A549 (cell line): ENCODE measurements at regions not wholly inside any gene's neighbourhood (a gene's known extent, or its start where the extent isn't known, plus 50 kb on each side); places are given as distances from the start of the nearest gene placed in this dataset.
"Not testable (repeated sequence)": the region's sequence is repeated elsewhere in the genome, so short reads cannot be mapped to it uniquely, and the experiment has no call there.

Source experiments
- ATAC-seq, 2 experiments: fragments of 200-7000 bp in 1 of 2; fragments of >200 bp in 1 of 2; cut with Nextera tagmentation in 1 of 2; cut with Tn5 transposase in 1 of 2; 3 replicates each; pipeline versions ENCODE4 v1.8.0 to v1.9.1; 2018 to 2020; ENCODE audit warnings: mild to moderate bottlenecking in 1 of 2, moderate library complexity in 1 of 2
- CTCF ChIA-PET: fragments of 300-600 bp; sonication (Branson Sonifier 250); formaldehyde crosslinking; extraction: SDS; loops from one replicate; lab custom pipeline; 2021; ENCODE audit warnings: antibody characterized with exemption, inconsistent platforms; lab: Yijun Ruan, JAX
- POLR2A ChIA-PET: fragments of 350-600 bp; formaldehyde crosslinking; extraction: SDS; loops from one replicate; lab custom pipeline; 2021; ENCODE audit warnings: antibody characterized with exemption, inconsistent platforms; lab: Yijun Ruan, JAX
- DNase-seq, 2 experiments: peaks; one replicate each; pipeline versions ENCODE4 v3.0.0 to v3.0.0-alpha.2; 2011 to 2016; ENCODE audit warnings: low read depth in 1 of 2, low spot score in 1 of 2
- FAIRE-seq: peaks from 2 replicates; lab custom pipeline; 2011; peaks lifted over from hg19 to GRCh38; lab: Jason Lieb, UNC
- H3K27ac ChIP-seq, 2 experiments: fragments of >200 bp; sonication (Bioruptor Twin); formaldehyde crosslinking; 3 replicates each; pipeline ENCODE4 v1.5.1; 2016 to 2017
- H3K4me1 ChIP-seq: fragments of >200 bp; sonication (Bioruptor Twin); formaldehyde crosslinking; 3 replicates; pipeline ENCODE4 v1.6.1; 2016
- H3K4me2 ChIP-seq: fragments of >200 bp; sonication (Bioruptor Twin); formaldehyde crosslinking; 3 replicates; pipeline ENCODE4 v1.6.1; 2016
- H3K4me3 ChIP-seq: fragments of >200 bp; sonication (Bioruptor Twin); formaldehyde crosslinking; 3 replicates; pipeline ENCODE4 v1.5.1; 2016
- H3K9me3 ChIP-seq: fragments of >200 bp; sonication (Bioruptor Twin); formaldehyde crosslinking; 3 replicates; pipeline ENCODE4 v1.6.1; 2016
- CBX2 ChIP-seq: fragments of 200-600 bp; sonication (generic); IDR thresholded peaks from 2 replicates; pipeline ENCODE4 v1.6.1; 2016; ENCODE audit warnings: low read depth, mild to moderate bottlenecking, borderline replicate concordance
- EHF ChIP-seq: fragments of 250-450 bp; sonication (Bioruptor Pico); IDR thresholded peaks from 2 replicates; pipeline ENCODE4 v1.5.0; 2020; ENCODE audit warnings: mild to moderate bottlenecking
- ELK1 ChIP-seq: fragments of 150-350 bp; IDR thresholded peaks from 2 replicates; pipeline ENCODE4 v1.6.1; 2014; ENCODE audit warnings: low read depth, mild to moderate bottlenecking, low read length
- EP300 ChIP-seq, 2 experiments: fragments of >200 bp; sonication (Bioruptor Twin); formaldehyde crosslinking; IDR thresholded peaks; 2 replicates in 1 of 2; 3 replicates in 1 of 2; pipeline ENCODE4 v1.6.1; 2016 to 2017
- ESRRA ChIP-seq: fragments of 150-350 bp; IDR thresholded peaks from 2 replicates; pipeline ENCODE4 v1.6.1; 2014; ENCODE audit warnings: mild to moderate bottlenecking, low read length, borderline replicate concordance
- HDAC2 ChIP-seq: fragments of 200-600 bp; sonication (generic); IDR thresholded peaks from 2 replicates; pipeline ENCODE4 v1.6.1; 2016
- HEYL ChIP-seq: fragments of 250-450 bp; sonication (Bioruptor Pico); IDR thresholded peaks from 2 replicates; pipeline ENCODE4 v1.8.0; 2021; ENCODE audit warnings: mild to moderate bottlenecking, moderate library complexity
- JUN ChIP-seq, 2 experiments: fragments of >200 bp; sonication (Bioruptor Twin); formaldehyde crosslinking; IDR thresholded peaks; 2 replicates in 1 of 2; 3 replicates in 1 of 2; pipeline ENCODE4 v1.6.1; 2016 to 2017
- KDM1A ChIP-seq: fragments of 200-600 bp; sonication (generic); IDR thresholded peaks from 2 replicates; pipeline ENCODE4 v1.6.1; 2016; ENCODE audit warnings: low read depth, mild to moderate bottlenecking
- KDM5A ChIP-seq: fragments of 200-600 bp; sonication (generic); IDR thresholded peaks from 2 replicates; pipeline ENCODE4 v1.6.1; 2016; ENCODE audit warnings: antibody characterized with exemption, mild to moderate bottlenecking
- NPAS2 ChIP-seq: fragments of 250-450 bp; sonication (Bioruptor Pico); IDR thresholded peaks from 2 replicates; pipeline ENCODE4 v1.8.0; 2022; ENCODE audit warnings: mild to moderate bottlenecking, moderate library complexity, borderline replicate concordance
- NR3C1 ChIP-seq: fragments of >200 bp; sonication (Bioruptor Twin); formaldehyde crosslinking; IDR thresholded peaks from 3 replicates; pipeline ENCODE4 v1.6.1; 2017
- POLR2AphosphoS2 ChIP-seq: conservative IDR thresholded peaks from 2 replicates; pipeline ENCODE4 v1.6.1; 2012; ENCODE audit warnings: low read length, improper control_type of control experiment, inconsistent platforms
- REST ChIP-seq: fragments of 200-600 bp; sonication (generic); IDR thresholded peaks from 2 replicates; pipeline ENCODE4 v1.6.1; 2016; ENCODE audit warnings: antibody characterized with exemption, mild to moderate bottlenecking, moderate library complexity
- SMC3 ChIP-seq: fragments of >200 bp; sonication (Bioruptor Twin); formaldehyde crosslinking; IDR thresholded peaks from 3 replicates; pipeline ENCODE4 v1.6.1; 2018; ENCODE audit warnings: inconsistent platforms
- WGBS: methylation state at CpG from one replicate; pipeline ENCODE4 v1.1.6; 2017; ENCODE audit errors: missing lambda C conversion rate; 5-methylcytosine and 5-hydroxymethylcytosine counted together

GRCh38 chr5:38621331-38621730 is 64.9 kb upstream of the LIFR start:
- no peak for FAIRE-seq
- POLR2A ChIA-PET = no interaction called here
- H3K27ac ChIP-seq = no peak overlapping the region
- no peaks in the 10 kb centered on the region for H3K4me1 ChIP-seq
- DNase-seq = no peak
- peaks cover 11% of the 10 kb centered on the region; the same call in 2 of the 3 replicates for H3K9me3 ChIP-seq
- no peak overlapping the region for H3K4me3 ChIP-seq
- no peak overlapping the region for H3K4me2 ChIP-seq
- CTCF ChIA-PET = no interaction called here
- no peak for TF ChIP-seq CBX2
- TF ChIP-seq EP300 (IDR thresholded peaks at IDR 0.05) = no peak
- TF ChIP-seq ESRRA = no peak
- no peak for TF ChIP-seq HEYL (CRISPR knock-in tag)
- ATAC-seq = no peak

GRCh38 chr5:38621840-38622437 is 65.5 kb upstream of the LIFR start:
- no peak for DNase-seq
- WGBS = 69% methylated on average over 3 of the region's 3 CpGs
- CTCF ChIA-PET = no interaction called here
- no peak for FAIRE-seq
- no peak overlapping the region for H3K4me2 ChIP-seq
- H3K4me3 ChIP-seq = no peak overlapping the region
- no peaks in the 10 kb centered on the region for H3K4me1 ChIP-seq
- POLR2A ChIA-PET = interaction anchor here (0.6 kb wide), 1 partner anchor 17 kb away, joined by 3 read pairs; no protein-coding TSS in a partner anchor
- no peak for ATAC-seq
- H3K9me3 ChIP-seq = peaks cover 11% of the 10 kb centered on the region; the same call in 2 of the 3 replicates
- TF ChIP-seq HDAC2 = no peak
- TF ChIP-seq SMC3 = no peak
- no peak for TF ChIP-seq NPAS2 (CRISPR knock-in tag)
- TF ChIP-seq KDM1A = no peak
- TF ChIP-seq HEYL (CRISPR knock-in tag) = no peak
- no peak for TF ChIP-seq KDM5A
- no peak for TF ChIP-seq EHF (CRISPR knock-in tag)
- TF ChIP-seq NR3C1 = no peak
- TF ChIP-seq JUN (IDR thresholded peaks at IDR 0.05) = no peak
- no peak for TF ChIP-seq REST
- no peak overlapping the region for H3K27ac ChIP-seq

- WGBS = 95% methylated on average over 3 of the region's 3 CpGs
- DNase-seq (no peak), FAIRE-seq (no peak)
- POLR2A ChIA-PET = no interaction called here
- Histone ChIP-seq H3K9me3 (peaks cover 11% of the 10 kb centered on the region; the same call in 2 of the 3 replicates), H3K4me2 (no peak overlapping the region), H3K4me3 (no peak overlapping the region), H3K4me1 (no peaks in the 10 kb centered on the region)
- CTCF ChIA-PET = interaction anchor here (0.6 kb wide), 1 partner anchor 408 kb away, joined by 3 read pairs; no protein-coding TSS in a partner anchor
- TF ChIP-seq POLR2AphosphoS2 (no peak), ELK1 (no peak), REST (no peak)
- TF ChIP-seq, all 56 proteins: peak for 0
- ATAC-seq = no peak
- H3K27ac ChIP-seq = no peak overlapping the region
Measured at GRCh38 chr5:38622723-38623129, 66.3 kb upstream of the LIFR start.

- DNase-seq, H3K4me2 ChIP-seq, POLR2A ChIA-PET, H3K4me1 ChIP-seq, H3K27ac ChIP-seq, H3K4me3 ChIP-seq, CTCF ChIA-PET, FAIRE-seq, H3K9me3 ChIP-seq, ATAC-seq: not testable (repeated sequence)
- WGBS = 82% methylated on average over 12 of the region's 12 CpGs
Measured at GRCh38 chr5:38624541-38624940, 68.1 kb upstream of the LIFR start.

GRCh38 chr5:38631376-38631775 is 74.9 kb upstream of the LIFR start:
- H3K4me2 ChIP-seq, H3K4me1 ChIP-seq, POLR2A ChIA-PET, FAIRE-seq, DNase-seq, H3K4me3 ChIP-seq, ATAC-seq, H3K27ac ChIP-seq: not testable (repeated sequence)
- peaks cover 13% of the 10 kb centered on the region for H3K9me3 ChIP-seq
- 74% methylated on average over 22 of the region's 24 CpGs for WGBS
- CTCF ChIA-PET = interaction anchor here (0.7 to 1.0 kb wide), 2 partner anchors 15 to 186 kb away, joined by 3 read pairs; no protein-coding TSS in a partner anchor
